Keratinocyte (primary cell): ENCODE measurements at regions not wholly inside any gene's neighbourhood (a gene's known extent, or its start where the extent isn't known, plus 50 kb on each side); places are given as distances from the start of the nearest gene placed in this dataset.

Source experiments
- DNase-seq: peaks from one replicate; pipeline ENCODE4 v3.0.0-alpha.2; 2011; ENCODE audit warnings: low read depth, missing footprints, low spot score
- FAIRE-seq: peaks from 2 replicates; lab custom pipeline; 2011; peaks lifted over from hg19 to GRCh38; lab: Jason Lieb, UNC
- H2AFZ ChIP-seq: 2 replicates; pipeline ENCODE4 v1.6.0; 2012; ENCODE audit warnings: low read length, control low read depth, inconsistent platforms; ENCODE audit not compliant: control insufficient read depth
- H3K27ac ChIP-seq: 2 replicates; pipeline ENCODE4 v1.5.1; 2011; ENCODE audit warnings: low read length; ENCODE audit not compliant: control insufficient read depth, insufficient read depth
- H3K27me3 ChIP-seq: 3 replicates; pipeline ENCODE4 v1.6.0; 2011; ENCODE audit warnings: low read length; ENCODE audit not compliant: control insufficient read depth, insufficient read depth; ENCODE audit errors: extremely low read depth
- H3K36me3 ChIP-seq, 2 experiments: 2 replicates in 1 of 2; 3 replicates in 1 of 2; pipeline ENCODE4 v1.5.1; 2011; ENCODE audit warnings: low read length in 2 of 2, mild to moderate bottlenecking in 1 of 2; ENCODE audit not compliant: control insufficient read depth in 2 of 2, insufficient read depth in 2 of 2; ENCODE audit errors: extremely low read depth in 1 of 2
- H3K4me1 ChIP-seq: 3 replicates; pipeline ENCODE4 v1.5.1; 2011; ENCODE audit warnings: low read length; ENCODE audit not compliant: control insufficient read depth, insufficient read depth; ENCODE audit errors: extremely low read depth
- H3K4me2 ChIP-seq: 3 replicates; pipeline ENCODE4 v1.6.0; 2011; ENCODE audit warnings: low read depth, low read length; ENCODE audit not compliant: control insufficient read depth, insufficient read depth; ENCODE audit errors: extremely low read depth
- H3K4me3 ChIP-seq, 3 experiments: fragments of 200-600 bp in 1 of 3; sonication (generic) in 1 of 3; 2 replicates in 2 of 3; 3 replicates in 1 of 3; pipeline ENCODE4 v1.5.1; 2011 to 2016; ENCODE audit warnings: low read length in 3 of 3, mild to moderate bottlenecking in 3 of 3, control low read depth in 2 of 3, inconsistent platforms in 1 of 3, low read depth in 1 of 3, mixed read lengths in 1 of 3, mixed run types in 1 of 3, moderate library complexity in 1 of 3; ENCODE audit not compliant: control insufficient read depth in 2 of 3, insufficient read depth in 2 of 3; ENCODE audit errors: extremely low read depth in 1 of 3
- H3K79me2 ChIP-seq: 2 replicates; pipeline ENCODE4 v1.6.0; 2012; ENCODE audit warnings: low read length; ENCODE audit not compliant: control insufficient read depth, insufficient read depth
- H3K9ac ChIP-seq: 3 replicates; pipeline ENCODE4 v1.6.0; 2011; ENCODE audit warnings: low read length; ENCODE audit not compliant: control insufficient read depth, insufficient read depth; ENCODE audit errors: extremely low read depth
- H3K9me1 ChIP-seq: 3 replicates; pipeline ENCODE4 v1.6.0; 2011; ENCODE audit warnings: low read length; ENCODE audit not compliant: control insufficient read depth, insufficient read depth; ENCODE audit errors: extremely low read depth
- H3K9me3 ChIP-seq: 2 replicates; pipeline ENCODE4 v1.5.1; 2012; ENCODE audit warnings: low read depth, low read length; ENCODE audit not compliant: control insufficient read depth
- H4K20me1 ChIP-seq: 3 replicates; pipeline ENCODE4 v1.6.0; 2011; ENCODE audit warnings: low read length; ENCODE audit not compliant: control insufficient read depth, insufficient read depth; ENCODE audit errors: extremely low read depth
- EZH2 ChIP-seq: IDR thresholded peaks from one replicate; pipeline ENCODE4 v1.6.1; 2012; ENCODE audit warnings: inconsistent platforms, mild to moderate bottlenecking, low read length, moderate library complexity
- dilution Hi-C: fragments of 300-500 bp; cut with MboI; formaldehyde crosslinking; loops from one replicate; pipeline ENCODE4 v1.7.0; 2020; ENCODE audit warnings: low sequenced_read_pairs; ENCODE audit not compliant: extremely low pct_ligation_motif_present
- TF ChIP-seq, protein P1 (sequence below), 3 experiments: IDR thresholded peaks in 1 of 3; conservative IDR thresholded peaks in 1 of 3; optimal IDR thresholded peaks in 1 of 3; 2 replicates in 2 of 3; 3 replicates in 1 of 3; pipeline versions ENCODE3 to v1.5.1; 2011; ENCODE audit warnings: low read length in 3 of 3, mild to moderate bottlenecking in 3 of 3, moderate library complexity in 2 of 3, control low read depth in 1 of 3, inconsistent platforms in 1 of 3; ENCODE audit not compliant: insufficient read depth in 2 of 3; ENCODE audit errors: extremely low read depth in 1 of 3

DNA sequence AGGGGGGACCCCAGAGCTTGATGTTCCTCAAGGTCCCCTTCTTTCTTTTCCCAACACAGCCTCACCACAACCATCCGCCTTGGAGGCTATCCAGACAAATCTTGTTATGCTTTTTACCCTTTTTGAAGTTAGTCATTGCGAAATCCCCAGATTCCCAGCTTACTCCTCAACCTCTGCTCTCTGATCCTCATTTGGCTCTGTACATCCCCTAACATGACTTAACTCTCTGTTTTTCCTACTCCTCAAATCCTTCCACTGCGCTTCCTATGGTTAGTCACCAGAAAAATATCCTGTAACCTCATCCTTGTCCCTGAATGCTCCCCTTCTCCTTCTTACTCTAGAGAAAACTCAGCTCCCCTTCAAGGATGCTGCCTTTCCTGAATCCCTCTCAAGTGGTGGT, 189.1 kb upstream of the POU3F1 start:
- dilution Hi-C loops, result no loop called here
- no peak for DNase-seq
- no peak overlapping the region for H3K27ac ChIP-seq
- no peak for TF ChIP-seq EZH2
- TF ChIP-seq, protein P1, sequence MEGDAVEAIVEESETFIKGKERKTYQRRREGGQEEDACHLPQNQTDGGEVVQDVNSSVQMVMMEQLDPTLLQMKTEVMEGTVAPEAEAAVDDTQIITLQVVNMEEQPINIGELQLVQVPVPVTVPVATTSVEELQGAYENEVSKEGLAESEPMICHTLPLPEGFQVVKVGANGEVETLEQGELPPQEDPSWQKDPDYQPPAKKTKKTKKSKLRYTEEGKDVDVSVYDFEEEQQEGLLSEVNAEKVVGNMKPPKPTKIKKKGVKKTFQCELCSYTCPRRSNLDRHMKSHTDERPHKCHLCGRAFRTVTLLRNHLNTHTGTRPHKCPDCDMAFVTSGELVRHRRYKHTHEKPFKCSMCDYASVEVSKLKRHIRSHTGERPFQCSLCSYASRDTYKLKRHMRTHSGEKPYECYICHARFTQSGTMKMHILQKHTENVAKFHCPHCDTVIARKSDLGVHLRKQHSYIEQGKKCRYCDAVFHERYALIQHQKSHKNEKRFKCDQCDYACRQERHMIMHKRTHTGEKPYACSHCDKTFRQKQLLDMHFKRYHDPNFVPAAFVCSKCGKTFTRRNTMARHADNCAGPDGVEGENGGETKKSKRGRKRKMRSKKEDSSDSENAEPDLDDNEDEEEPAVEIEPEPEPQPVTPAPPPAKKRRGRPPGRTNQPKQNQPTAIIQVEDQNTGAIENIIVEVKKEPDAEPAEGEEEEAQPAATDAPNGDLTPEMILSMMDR (optimal IDR thresholded peaks at IDR 0.05 in 1 of 3, IDR thresholded peaks at IDR 0.05 in 1 of 3, conservative IDR thresholded peaks at IDR 0.05 in 1 of 3; ENCODE audit: extremely low read depth in 1 of 3, insufficient read depth in 2 of 3, low read length in 3 of 3), result no peak
- no peaks in the 10 kb centered on the region for H3K79me2 ChIP-seq
- no peak overlapping the region for H3K4me2 ChIP-seq
- no peak for FAIRE-seq
- H3K36me3 ChIP-seq, result no peaks in the 10 kb centered on the region
- H4K20me1 ChIP-seq, result no peaks in the 10 kb centered on the region
- H3K9me3 ChIP-seq, result no peaks in the 10 kb centered on the region
- no peaks in the 10 kb centered on the region for H3K4me1 ChIP-seq
- H3K27me3 ChIP-seq, result peaks cover 4% of the 10 kb centered on the region
- no peak overlapping the region for H3K9ac ChIP-seq
- H3K9me1 ChIP-seq, result no peaks in the 10 kb centered on the region
- H2AFZ ChIP-seq, result no peak overlapping the region
- H3K4me3 ChIP-seq, result no peak overlapping the region

GRCh38 chr1:38231941-38232340, 185.3 kb upstream of the POU3F1 start:
- TF ChIP-seq, protein P1 (optimal IDR thresholded peaks at IDR 0.05 in 1 of 3, IDR thresholded peaks at IDR 0.05 in 1 of 3, conservative IDR thresholded peaks at IDR 0.05 in 1 of 3; ENCODE audit: extremely low read depth in 1 of 3, insufficient read depth in 2 of 3, low read length in 3 of 3), result no peak
- no peak for TF ChIP-seq EZH2
- Histone ChIP-seq H4K20me1 (no peaks in the 10 kb centered on the region), H3K9ac (no peak overlapping the region), H3K27me3 (peaks cover 4% of the 10 kb centered on the region), H3K36me3 (no peaks in the 10 kb centered on the region), H3K4me3 (no peak overlapping the region), H3K4me2 (no peak overlapping the region), H3K9me1 (no peaks in the 10 kb centered on the region), H3K79me2 (no peaks in the 10 kb centered on the region), H2AFZ (no peak overlapping the region), H3K9me3 (no peaks in the 10 kb centered on the region), H3K4me1 (no peaks in the 10 kb centered on the region), H3K27ac (no peak overlapping the region)
- DNase-seq (no peak), FAIRE-seq (no peak)
- dilution Hi-C loops, result no loop called here
